ENCODE measurements at regions not wholly inside any gene's neighbourhood (a gene's known extent, or its start where the extent isn't known, plus 50 kb on each side); places are given as distances from the start of the nearest gene placed in this dataset.
A peak's percentile ranks its signal among the peaks of the same experiment; 100 is the strongest.
"Not testable (repeated sequence)": the region's sequence is repeated elsewhere in the genome, so short reads cannot be mapped to it uniquely, and the experiment has no call there.

DNA sequence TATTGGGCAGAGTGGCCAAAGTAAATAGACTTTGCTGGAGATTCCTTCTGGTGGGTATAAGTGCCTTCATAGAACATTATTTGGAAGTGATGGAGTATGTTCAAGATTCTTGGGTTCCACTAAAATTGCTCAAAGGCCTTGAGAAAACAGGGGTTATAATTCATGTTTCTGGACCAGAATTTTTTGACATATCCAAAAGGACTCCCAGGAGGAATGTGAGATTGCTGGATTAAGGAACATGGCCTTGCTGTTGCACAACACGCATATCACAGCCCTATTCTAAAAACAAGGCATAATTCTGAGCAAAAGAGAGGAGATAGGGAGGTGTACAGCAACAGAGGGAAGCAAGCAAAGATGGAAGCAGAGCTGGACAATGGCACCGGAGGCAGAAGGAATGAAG, 111.7 kb upstream of the TNP1 start:
- FAIRE-seq (no peak), DNase-seq (ENCODE audit: low spot score) (no peak)

- no peak for DNase-seq (ENCODE audit: low spot score)
- no peak for FAIRE-seq
Measured at GRCh38 chr2:216970359-216970915, 110.6 kb upstream of the TNP1 start.

GRCh38 chr2:216967889-216968288, 108.0 kb upstream of the TNP1 start:
- no peak for FAIRE-seq
- DNase-seq (ENCODE audit: low spot score), result no peak

DNA sequence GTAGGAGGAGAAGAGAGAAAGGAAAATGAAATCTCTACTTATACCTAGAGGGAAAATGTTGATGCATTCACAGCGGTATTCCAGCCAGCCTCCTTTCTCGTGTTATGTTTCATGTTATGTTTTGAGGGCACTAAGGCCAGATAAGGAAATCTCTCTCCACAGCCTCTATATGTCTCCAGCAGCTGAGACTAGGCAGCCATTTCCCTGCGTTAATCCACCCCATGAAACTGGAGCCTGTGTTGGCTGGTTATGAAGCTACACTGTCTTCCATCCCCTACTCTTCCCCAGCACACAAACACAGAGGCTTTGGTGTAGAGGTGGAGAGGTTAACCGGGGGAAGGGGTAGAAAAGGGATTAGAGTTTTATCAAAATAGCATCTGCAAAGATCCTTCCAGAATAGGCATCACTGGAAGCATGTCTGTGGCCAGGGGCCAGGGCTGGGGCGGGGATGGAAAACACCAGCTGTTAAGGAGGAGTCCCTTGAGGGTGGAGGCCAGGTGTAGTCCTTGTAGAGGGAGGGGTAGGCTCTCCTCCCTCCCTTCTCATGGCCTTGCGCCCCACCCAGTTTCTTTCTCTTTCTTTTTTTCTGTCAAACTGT, 100.9 kb upstream of the TNP1 start:
- FAIRE-seq (no peak), DNase-seq (ENCODE audit: low spot score) (no peak)

GRCh38 chr2:216959433-216959832, 99.6 kb upstream of the TNP1 start:
- DNase-seq (ENCODE audit: low spot score) (no peak), FAIRE-seq (no peak)

- FAIRE-seq (no peak), DNase-seq (ENCODE audit: low spot score) (no peak)
Measured at GRCh38 chr2:216956820-216957493, 97.1 kb upstream of the TNP1 start.

DNA sequence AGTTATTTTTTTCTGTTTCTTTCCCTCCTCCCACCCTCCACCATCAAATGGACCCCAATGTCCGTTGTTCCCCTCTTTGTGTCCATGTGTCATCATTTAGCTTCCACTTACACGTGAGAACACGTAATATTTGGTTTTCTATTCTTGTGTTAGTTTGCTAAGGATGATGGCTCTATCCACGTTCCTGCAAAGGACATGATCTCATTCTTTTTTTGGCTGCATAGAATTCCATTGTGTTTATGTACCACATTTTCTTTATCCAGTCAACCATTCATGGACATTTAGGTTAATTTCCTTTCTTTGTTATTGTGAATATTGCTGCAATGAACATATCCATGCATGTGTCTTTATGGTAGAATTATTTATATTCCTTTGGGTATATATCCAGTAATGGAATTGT, 91.3 kb upstream of the TNP1 start:
- DNase-seq (ENCODE audit: low spot score), result no peak
- no peak for FAIRE-seq

GRCh38 chr2:216950547-216950946, 90.7 kb upstream of the TNP1 start:
- FAIRE-seq (no peak), DNase-seq (ENCODE audit: low spot score) (no peak)

DNA sequence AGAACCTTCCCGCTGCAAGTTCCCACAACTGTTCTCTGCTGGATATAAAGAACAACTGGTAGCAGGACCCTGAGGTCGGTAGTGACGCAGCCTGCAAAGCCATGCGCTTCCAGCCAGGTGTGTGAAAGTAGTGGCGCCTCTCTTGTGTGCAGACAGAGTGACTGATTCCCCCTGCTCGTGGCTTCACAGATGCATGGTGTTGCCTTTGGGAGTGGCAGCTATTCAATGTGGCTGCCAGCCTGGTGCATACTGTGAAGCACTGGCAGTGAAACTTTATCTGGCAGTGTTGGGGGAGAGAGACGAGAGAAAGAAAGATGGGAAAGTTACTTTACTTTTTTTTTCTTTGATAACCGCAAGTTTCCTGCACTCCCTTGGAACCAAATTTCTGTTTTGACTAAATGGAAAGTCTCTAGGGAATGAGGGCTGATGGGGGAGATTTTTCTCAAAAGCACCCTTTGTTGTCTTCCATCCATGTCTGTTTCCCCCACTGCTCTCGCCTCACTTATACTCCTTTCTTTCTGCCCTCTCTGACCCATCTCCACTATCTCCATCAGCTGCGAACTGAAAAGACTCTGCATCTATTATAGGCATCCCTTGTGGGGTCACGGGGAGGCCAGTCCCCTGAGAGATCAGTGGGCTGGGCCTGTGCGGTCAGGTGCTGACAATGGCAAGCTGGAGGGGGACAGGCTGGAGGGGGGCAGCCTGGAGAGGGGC, 90.0 kb upstream of the TNP1 start:
- FAIRE-seq, result no peak
- peak; percentile 22 for DNase-seq (ENCODE audit: low spot score)

DNA sequence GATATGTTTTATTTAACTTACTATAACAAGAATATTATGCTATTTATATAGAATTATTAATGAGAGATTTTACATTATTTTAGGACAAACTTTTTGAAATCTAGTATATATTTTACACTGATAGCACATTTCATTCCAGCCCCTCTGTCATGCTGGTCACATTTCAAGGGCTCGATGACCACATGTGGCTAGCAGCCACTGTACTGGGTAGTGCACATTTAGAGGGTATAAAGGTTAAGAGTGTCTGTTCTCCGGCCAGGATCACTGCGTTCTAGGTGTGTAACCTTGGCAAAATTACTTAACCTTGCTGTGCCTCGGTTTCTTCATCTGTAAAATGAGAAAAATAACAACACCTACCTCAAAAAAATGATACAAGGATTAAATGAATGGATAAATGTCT, 87.2 kb upstream of the TNP1 start:
- DNase-seq (ENCODE audit: low spot score), result no peak
- no peak for FAIRE-seq

DNA sequence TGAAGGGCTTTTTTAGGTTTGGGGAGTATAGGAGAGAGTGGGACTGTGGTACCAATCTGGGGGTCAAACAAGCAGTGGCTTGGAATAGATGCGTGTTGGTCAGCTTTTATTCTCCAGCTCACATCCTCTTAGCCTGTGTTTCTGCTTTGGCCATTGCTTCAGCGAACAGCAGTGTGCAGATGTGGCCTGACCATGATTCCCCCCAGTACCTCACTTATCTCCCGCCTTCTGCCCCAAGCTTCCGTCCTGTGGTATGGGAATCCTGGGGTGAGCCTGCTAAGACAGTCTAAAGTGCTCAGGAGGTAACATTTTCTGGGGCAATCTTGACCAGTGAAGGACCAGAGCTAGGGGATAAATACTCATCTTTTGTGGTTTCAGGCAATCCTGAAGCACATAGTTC, 84.9 kb upstream of the TNP1 start:
- FAIRE-seq (no peak), DNase-seq (ENCODE audit: low spot score) (no peak)

DNA sequence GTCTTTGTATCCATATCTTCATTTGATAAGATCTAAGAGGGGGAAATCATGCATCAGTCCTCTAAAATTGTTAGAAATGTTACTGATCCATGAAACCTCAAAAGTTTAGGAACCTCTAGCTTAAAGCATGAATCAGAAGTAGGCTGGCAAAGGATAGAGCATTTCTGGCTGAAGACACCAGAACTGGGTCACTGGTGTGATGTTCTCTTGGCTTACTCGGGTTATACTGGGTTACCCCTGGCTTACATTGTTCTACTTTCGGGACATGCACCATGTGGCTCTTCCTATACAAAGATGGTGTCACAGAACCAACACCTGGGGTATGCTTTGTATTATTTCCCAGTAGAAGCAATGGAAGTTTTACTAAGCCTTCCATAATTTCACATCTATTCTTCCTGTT, 83.2 kb upstream of the TNP1 start:
- DNase-seq (ENCODE audit: low spot score), result no peak
- FAIRE-seq, result no peak

DNA sequence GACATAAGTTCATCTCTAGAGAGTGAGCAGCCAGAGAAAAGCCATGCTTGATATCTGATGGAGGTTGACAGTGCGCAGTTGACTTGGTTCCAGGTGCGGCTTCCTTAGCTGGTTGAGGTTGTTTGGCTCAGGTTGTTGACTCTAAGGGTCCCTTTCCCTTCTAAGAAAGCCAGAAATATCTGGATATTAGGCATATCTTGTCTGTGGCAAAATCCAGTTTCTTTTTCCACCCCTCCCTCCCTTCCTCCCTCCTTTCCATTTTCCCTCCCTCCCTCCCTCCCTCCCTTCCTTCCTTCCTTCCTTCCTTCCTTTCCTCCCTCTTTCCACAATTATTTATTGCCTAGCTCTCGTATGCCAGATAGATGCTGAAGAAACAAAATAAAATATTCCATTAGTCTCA, 82.6 kb upstream of the TNP1 start:
- DNase-seq (ENCODE audit: low spot score), result no peak
- no peak for FAIRE-seq

DNA sequence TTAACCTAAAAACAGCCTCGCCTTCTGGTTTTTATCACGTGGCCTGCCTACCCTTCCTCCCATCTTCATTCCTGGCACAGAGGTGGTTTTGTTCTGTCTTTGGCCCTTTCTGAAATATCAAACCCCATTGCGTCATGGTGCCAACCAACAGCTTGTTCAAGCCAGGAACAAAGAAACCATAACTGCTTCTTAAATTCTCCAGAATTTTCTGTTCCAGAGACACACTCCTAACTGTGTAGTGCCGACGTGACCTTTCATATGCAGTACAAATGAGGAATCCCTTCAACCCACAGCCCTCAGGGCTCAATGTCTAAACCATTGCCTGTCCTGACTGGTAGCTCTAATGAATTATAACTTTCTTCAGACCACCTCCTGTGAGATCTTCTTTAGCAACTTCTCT, 82.2 kb upstream of the TNP1 start:
- FAIRE-seq, result no peak
- DNase-seq (ENCODE audit: low spot score), result no peak

DNA sequence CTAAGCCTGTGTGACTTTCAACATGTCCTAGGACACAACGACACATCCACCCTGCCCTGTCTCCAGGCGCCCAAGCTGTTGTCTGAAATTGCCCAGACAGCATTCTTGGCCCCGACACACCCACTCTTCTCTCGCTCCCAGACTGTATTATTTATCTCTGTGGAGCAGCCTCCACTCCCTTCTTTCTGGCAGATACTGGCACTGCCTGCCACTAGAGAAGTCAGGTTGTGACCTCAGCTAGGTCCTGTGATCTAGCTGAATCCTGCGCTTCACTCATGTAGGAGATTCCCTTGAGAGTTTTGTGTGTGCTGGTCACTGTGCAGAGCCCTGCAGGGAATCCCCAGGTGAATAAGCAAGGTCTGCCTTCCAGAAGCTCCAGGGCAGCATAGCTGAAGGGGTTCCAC, 77.1 kb upstream of the TNP1 start:
- no peak for DNase-seq (ENCODE audit: low spot score)
- no peak for FAIRE-seq

- FAIRE-seq, result no peak
- no peak for DNase-seq (ENCODE audit: low spot score)
Measured at GRCh38 chr2:216934623-216935022, 74.8 kb upstream of the TNP1 start.

DNA sequence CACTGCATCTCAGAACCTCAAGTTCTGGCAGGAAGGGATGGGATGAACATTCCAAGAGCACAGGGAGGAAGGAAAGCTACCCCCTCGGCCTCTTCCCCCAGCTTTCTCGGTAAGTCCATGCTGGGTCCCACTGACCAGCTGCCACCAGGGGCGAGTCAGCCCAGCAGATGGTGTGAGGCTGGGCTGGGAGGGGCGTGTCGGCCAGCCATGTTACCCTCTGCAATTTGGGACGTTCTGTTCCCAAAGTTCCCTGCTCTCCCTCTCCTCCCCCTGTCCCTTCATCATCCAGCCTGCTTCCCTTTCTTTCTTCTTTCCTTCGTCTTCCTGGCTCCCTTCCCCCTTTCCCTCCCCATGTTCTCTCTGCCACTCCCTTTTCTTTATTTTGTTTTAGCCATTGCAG, 74.3 kb upstream of the TNP1 start:
- no peak for FAIRE-seq
- DNase-seq (ENCODE audit: low spot score), result no peak

GRCh38 chr2:216932863-216933548, 73.1 kb upstream of the TNP1 start:
- no peak for FAIRE-seq
- no peak for DNase-seq (ENCODE audit: low spot score)

- no peak for DNase-seq (ENCODE audit: low spot score)
- no peak for FAIRE-seq
Measured at GRCh38 chr2:216932113-216932862, 72.4 kb upstream of the TNP1 start.

DNA sequence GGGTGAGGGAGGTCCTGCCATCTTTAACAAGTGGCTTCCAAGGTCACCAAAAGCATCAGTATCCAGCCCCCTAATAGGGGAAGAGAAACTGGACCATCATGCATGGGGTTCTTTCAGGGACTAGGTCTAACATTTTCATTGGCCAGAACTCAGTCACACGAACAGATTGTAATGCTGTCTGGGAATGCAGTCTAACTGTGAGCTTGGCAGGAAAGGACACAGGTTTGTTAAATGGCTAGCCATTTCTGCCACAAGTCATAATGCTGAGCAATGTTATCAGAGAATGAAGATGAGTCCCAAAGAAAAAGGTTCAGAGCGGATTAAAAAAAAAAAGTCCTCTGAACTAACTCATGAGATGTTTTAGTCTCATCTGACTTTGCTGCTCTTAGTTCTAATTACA, 70.9 kb upstream of the TNP1 start:
- FAIRE-seq (no peak), DNase-seq (ENCODE audit: low spot score) (no peak)

- not testable (repeated sequence) for FAIRE-seq; DNase-seq (ENCODE audit: low spot score)
Measured at GRCh38 chr2:216929338-216929737, 69.5 kb upstream of the TNP1 start.
